ENCODE measurements at regions not wholly inside any gene's neighbourhood (a gene's known extent, or its start where the extent isn't known, plus 50 kb on each side); places are given as distances from the start of the nearest gene placed in this dataset.

DNA sequence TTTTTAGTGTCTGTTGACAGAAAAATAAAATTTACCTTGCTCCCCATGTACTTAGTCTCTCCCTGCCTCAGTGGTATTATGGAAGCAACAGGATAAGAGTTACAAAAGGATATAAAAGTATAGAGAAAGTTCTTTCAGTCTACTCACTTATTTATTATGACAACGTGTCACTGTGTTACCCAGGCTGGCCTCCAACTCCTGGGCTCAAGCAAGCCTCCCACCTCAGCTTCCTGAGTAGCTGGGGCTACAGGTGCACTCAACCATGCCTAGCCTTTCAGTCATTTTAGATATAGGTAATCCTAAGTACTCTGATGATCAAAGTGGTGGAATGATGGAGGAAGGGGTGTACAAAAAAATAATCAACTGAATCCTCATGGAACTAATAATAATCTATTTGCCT lies 215.2 kb upstream of the MKLN1 start:
- DNase-seq, result no peak

- no peak for DNase-seq
Measured at GRCh38 chr7:131115340-131115739, 212.3 kb upstream of the MKLN1 start.

GRCh38 chr7:131117439-131117838 lies 210.2 kb upstream of the MKLN1 start:
- DNase-seq, result no peak

DNA sequence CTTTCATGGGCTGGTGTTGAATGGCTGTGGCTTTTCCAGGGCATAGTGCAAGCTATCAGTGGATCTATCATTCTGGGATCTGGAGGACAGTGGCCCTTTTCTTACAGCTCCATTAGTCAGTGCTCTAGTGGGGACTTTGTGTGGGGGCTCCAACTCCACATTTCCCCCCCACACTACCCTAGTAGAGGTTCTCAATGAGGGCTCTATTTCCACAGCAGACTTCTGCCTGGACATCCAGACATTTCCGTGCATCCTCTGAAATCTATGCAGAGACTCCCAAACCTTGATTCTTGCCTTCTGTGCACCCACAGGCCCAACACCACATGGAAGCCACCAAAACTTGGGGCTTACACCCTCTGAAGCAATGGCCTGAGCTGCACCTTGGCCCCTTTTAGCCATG lies 208.3 kb upstream of the MKLN1 start:
- DNase-seq, result no peak

DNA sequence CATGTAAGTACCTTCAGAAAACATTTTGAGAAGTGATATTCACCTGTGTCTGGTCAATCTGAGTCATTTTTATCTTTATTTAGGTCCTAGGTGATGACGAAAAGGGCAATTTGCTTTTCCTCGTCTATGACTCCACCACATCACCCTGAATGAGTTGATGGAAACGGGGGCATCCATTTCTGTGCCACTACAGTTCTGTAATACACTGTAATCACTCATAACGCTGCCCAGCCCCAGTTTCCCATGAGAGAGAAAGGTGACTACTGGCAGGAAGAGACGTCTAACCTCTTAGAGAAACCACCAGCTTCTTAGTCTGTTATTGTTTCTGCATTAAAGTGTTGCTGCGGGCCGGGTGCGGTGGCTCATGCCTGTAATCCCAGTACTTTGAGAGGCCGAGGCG lies 205.3 kb upstream of the MKLN1 start:
- no peak for DNase-seq

DNA sequence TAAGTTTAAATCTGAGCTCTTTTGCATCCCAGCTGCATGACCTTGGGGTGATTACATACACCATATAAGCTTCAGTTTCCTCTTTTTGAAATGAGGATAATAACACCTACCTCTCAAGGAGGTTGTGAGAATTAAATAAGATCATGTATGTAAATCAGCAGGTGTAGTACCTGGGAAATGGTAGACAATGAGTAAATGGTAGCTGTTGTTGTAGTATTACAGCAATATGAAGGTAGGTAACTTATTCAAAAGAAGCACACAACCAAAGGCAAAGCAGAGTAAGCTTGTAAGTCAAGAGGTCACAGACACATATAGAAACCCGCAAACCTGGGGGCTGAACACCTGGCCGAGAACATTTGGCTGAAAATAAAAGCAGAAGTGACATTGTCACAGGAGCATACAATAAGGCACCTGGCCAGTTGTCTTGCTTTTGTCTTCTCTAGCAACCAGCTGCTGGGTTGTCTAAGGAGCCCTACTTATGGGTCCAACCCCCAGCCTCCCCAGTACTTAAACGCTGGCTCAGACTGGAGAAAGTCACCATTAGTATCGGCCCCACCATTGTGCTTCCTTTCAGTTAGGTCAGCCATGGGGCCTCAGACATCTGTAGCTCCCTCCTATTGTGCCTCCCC lies 203.6 kb upstream of the MKLN1 start:
- DNase-seq, result peak; percentile 26

DNA sequence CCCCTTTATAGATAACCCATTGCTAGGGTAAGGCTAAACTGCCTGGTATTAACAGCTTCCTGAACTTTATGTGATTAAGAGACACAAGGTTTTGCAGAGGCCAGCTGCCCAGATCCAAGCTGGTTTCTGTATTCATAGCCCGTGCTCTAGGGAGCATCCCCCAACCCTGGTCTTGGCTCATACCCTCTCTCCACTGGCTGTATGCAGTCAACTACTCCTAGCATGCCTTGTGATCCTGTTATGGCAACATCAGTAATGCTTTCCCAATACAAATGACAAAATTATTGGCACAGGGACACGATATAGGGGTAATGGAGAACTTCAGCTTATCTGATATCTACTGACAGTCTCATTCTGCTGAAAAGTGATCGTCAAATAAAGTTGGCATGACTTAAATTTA lies 202.8 kb upstream of the MKLN1 start:
- DNase-seq, result no peak

DNA sequence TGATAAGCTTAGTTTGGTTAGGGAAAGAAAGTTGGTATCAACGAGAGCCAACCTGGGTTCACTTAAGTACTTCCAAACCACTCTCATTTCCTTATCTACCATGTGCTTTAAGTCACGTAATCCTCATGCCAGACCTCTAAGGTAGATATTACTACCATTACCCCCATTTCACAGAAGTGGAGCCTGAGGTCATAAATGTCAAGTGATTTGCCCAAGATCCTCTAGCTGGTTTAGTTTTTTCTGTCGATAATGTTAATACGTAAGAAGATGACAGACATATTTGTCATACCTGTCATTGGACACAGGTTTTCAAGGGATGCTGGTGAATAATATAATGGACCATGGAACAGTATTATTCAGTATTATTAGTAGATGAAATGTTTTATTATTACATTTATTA lies 197.4 kb upstream of the MKLN1 start:
- no peak for DNase-seq

- no peak for DNase-seq
Measured at GRCh38 chr7:131131012-131131745, 196.5 kb upstream of the MKLN1 start.

DNA sequence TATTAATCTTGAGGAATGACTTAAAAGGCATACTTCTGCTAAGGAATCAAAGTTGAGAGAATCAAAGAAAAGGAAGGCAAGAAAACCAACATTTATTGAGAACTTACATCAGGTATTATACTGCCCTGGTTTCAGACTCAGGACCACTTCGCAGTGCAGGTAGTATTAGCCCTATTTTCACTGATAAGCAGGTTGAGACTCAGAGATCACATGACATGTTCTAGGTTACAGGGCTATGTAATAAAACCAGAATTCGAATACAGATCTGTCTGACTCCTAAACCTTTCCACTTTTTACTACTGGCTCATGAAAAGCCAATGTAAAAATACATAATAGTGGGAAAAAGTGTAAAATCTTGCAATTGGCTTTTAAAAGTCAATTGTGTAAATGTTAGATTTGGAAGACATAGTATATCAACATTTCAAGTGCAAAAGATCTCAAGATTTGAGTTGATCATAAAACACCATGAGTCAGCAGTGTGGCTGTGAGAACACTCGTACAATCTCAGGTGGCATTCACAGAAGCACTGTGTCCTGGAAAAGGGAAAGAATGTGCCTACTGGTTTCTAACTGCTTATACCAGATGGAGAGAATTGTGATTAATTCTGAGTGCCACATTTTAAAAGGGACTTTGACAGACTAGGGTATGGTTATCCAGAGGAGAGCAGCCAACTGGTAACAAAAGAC lies 195.8 kb upstream of the MKLN1 start:
- DNase-seq, result no peak

GRCh38 chr7:131139462-131139861 lies 188.2 kb upstream of the MKLN1 start:
- no peak for DNase-seq

GRCh38 chr7:131141443-131141967 lies 186.2 kb upstream of the MKLN1 start:
- no peak for DNase-seq

GRCh38 chr7:131143869-131144268 lies 183.8 kb upstream of the MKLN1 start:
- no peak for DNase-seq

DNA sequence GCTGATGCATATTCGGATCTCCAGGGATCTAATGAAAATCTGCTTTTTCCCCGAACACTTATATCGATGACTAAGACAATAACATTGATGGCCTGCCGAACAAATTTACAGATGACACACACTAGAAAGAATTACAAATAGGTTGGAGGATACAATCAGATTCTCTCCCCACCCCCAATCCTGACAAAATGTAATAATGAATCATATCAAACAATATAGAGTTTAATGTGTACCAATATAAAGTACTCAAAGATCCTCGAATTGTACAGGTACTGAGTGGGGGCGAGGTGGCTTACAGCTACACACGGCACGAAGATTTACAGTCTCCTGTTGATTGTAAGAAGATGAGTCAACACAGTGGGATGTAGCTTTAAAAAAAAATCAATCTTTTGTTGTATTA lies 182.7 kb upstream of the MKLN1 start:
- no peak for DNase-seq

GRCh38 chr7:131145770-131146169 lies 181.9 kb upstream of the MKLN1 start:
- DNase-seq, result no peak

GRCh38 chr7:131147604-131148003 lies 180.1 kb upstream of the MKLN1 start:
- no peak for DNase-seq

- no peak for DNase-seq
Measured at GRCh38 chr7:131148258-131148657, 179.4 kb upstream of the MKLN1 start.

- no peak for DNase-seq
Measured at GRCh38 chr7:131148708-131149428, 178.8 kb upstream of the MKLN1 start.

DNA sequence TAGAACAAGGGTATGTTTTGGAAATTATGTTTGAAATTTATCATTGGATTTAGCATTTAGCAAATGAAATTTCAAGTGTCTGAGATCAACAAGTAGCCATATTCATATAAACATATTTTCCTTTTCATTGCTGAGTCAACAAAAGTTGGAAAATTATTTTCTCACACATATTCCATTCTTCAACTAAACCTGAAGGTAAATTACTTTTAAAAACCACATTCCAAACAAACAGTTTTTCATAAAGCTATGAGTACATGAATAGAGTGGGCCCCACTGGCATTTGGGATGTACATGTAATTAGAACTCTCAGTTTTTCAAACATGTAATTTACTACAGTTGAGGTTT lies 178.3 kb upstream of the MKLN1 start:
- DNase-seq, result no peak

DNA sequence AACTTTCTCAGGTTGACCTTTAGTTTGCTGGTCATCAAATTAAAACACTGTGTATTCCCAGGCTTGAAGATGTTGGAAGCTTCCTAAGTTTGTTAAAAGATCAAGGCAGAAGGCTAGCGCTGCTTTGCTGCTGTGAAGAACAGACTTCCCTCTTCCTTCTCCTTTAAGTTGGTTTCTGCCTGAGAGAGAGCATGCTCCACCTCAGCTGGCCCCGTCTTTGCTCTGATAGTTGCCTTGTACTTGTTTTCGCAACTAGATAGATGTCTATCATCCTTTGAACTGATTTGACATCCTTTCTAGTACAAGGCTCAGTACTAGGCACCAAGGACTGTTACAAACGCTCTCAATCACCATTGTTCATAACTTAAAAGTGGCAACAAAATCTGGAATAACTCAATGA lies 177.8 kb upstream of the MKLN1 start:
- DNase-seq, result no peak

GRCh38 chr7:131151034-131151433 lies 176.6 kb upstream of the MKLN1 start:
- DNase-seq, result no peak

DNA sequence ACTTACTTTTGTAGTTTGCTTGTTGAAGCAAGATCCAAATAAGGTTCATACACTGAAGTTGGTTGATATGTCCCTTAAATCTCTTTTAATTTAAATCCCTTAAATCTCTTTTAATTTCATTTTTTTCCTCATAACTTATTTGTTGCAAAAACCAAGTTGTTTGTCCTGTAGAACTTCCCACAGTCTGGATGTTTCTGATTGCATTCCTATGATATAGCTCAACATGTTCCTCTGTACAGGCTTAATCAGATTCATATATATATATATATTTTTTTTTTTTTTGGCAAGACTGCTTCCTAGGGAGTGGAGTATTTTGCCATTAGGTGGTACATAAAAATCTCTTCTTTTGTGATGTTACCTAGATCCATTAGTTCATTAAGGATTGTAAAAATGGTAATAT lies 174.9 kb upstream of the MKLN1 start:
- DNase-seq, result no peak

DNA sequence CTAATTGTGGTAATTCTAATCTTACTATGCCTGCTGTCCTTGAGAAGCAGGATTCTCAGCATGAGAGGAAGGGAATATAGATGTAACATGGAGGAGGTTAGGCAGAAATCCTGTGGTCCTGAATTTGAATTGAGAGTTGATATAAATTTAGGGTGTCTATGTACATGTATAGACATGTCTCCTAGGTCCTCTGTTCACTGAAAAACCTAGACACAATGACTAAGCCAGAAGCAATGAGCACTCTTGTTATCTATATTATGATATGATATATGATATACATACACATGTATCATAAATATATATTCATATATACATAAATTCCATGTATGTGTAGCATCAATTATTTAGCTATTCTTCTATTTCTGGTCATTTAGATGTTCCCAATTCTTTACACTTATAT lies 173.3 kb upstream of the MKLN1 start:
- DNase-seq, result no peak

All from NCI-H774 (cell line).